HG02938 (cell line): ENCODE measurements at regions not wholly inside any gene's neighbourhood (a gene's known extent, or its start where the extent isn't known, plus 50 kb on each side); places are given as distances from the start of the nearest gene placed in this dataset.
A peak's percentile ranks its signal among the peaks of the same experiment; 100 is the strongest.
"Not testable (repeated sequence)": the region's sequence is repeated elsewhere in the genome, so short reads cannot be mapped to it uniquely, and the experiment has no call there.

Source experiments
- ATAC-seq: cut with Tn5 transposase; IDR thresholded peaks from one replicate; pipeline ENCODE4 v1.9.1; 2021; ENCODE audit warnings: mild to moderate bottlenecking, moderate library complexity; ENCODE audit not compliant: unreplicated experiment

- ATAC-seq, result no peak
These were observed 99.9 kb upstream of the TLE4 start for GRCh38 chr9:79471580-79472543.

GRCh38 chr9:79473704-79474103, 98.1 kb upstream of the TLE4 start:
- ATAC-seq, result no peak

DNA sequence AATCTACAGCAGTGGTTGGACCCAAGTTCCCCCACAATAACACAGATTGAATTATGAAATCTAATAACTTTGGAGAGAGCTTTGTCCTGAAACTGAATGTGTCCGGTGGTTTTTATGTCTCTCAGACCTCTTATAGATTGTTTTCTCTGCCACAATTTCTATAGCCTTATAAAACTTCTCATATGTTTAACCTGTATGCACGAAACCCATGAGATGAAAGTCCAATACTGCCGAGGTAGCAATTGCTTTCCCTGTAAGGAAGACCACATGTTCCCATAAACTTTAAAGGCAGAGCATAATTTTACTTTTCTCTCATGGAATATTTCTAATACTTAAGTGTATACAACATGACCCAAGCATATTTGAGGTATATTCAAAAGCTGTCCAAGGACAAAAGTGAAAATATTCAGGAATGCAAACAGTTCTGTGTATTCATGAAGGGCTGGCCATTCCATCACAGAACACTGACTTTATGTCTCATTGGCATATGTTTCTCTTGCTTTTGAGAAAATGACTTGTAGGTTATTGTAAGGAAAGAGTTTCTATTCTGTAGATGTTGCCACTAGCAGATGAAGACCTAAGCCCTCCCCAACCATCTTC, 94.4 kb upstream of the TLE4 start:
- no peak for ATAC-seq

- ATAC-seq, result peak; percentile 76
These were observed 93.6 kb upstream of the TLE4 start for GRCh38 chr9:79477955-79478771.

GRCh38 chr9:79480639-79481038, 91.1 kb upstream of the TLE4 start:
- no peak for ATAC-seq

- no peak for ATAC-seq
These were observed 89.8 kb upstream of the TLE4 start for GRCh38 chr9:79481846-79482477.

DNA sequence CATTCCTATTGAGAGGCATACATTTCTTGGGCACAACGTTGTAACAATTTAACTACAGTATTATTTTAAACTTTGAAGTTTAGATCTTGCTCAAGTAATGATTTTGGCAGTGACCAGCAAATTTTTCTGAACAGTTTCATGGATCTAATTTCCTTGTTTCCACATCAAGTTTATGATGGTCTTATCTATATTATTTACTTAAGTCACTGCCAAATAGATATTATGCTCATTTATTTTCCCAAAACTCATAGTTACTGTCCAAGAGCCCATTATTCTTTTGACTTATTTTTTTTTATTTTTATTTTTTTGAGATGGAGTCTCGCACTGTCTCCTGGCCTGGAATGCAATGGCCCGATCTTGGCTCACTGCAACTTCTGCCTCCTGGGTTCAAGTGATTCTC, 86.5 kb upstream of the TLE4 start:
- ATAC-seq, result no peak

DNA sequence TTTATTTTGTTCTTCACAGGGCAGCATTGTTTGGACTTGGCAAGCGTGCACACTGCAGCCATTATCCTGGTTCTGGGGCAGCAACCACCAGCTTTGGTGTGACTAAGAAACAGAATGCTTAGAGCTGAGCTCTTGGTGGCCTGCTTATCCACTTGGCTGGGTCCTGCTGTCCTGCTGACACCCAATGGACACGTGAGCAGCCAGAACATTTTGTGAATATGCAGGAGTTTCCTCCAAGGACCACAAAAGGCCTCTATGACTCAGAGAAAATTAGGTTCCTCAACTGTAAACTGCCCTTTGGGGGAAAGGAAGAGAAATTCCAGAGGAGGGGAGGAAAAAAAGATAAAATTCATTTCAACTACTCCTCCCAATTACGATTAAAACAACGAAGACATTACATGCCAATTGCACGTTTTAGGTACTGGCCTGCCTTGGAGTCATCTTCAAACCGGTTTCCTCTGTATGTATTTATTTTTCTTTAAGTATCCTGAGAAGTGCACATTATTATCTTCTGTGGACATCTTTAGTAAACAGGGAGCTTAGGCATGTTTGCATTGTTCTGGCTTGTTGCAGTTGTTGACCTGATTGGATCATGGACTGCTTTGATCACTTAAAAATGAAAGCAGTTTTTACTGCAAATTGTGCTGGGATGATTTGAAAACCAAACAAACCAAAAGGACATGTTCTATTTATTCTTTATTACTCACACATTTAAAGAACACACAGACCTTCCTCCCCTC, 82.3 kb upstream of the TLE4 start:
- no peak for ATAC-seq

DNA sequence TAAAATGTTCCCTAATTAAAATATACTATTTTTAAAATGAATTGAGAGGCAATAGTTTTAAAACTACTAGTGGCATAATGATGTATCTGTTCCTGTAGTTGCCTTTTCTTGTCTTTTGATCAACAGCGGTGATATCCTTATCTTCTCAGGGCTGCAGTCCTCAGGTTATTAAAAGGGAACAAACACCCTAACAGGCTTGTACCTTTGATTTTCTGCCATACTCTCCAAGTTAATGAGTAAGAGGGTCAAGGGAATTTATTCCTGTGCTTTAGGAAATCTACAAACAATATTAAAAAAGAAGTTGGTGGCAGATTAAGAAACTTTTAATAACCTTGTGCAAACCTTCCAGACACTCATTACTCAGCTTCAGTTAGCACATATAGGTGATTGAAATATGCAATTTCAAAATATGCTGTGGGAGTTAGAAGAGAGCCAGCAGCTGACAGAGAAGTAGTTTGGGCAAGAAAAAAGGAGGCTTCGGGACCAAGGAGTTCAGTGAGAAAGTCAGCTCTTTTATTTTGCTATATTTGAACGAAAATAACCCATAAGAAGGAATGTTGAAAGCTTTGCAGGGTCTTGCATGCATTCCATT, 81.0 kb upstream of the TLE4 start:
- no peak for ATAC-seq

DNA sequence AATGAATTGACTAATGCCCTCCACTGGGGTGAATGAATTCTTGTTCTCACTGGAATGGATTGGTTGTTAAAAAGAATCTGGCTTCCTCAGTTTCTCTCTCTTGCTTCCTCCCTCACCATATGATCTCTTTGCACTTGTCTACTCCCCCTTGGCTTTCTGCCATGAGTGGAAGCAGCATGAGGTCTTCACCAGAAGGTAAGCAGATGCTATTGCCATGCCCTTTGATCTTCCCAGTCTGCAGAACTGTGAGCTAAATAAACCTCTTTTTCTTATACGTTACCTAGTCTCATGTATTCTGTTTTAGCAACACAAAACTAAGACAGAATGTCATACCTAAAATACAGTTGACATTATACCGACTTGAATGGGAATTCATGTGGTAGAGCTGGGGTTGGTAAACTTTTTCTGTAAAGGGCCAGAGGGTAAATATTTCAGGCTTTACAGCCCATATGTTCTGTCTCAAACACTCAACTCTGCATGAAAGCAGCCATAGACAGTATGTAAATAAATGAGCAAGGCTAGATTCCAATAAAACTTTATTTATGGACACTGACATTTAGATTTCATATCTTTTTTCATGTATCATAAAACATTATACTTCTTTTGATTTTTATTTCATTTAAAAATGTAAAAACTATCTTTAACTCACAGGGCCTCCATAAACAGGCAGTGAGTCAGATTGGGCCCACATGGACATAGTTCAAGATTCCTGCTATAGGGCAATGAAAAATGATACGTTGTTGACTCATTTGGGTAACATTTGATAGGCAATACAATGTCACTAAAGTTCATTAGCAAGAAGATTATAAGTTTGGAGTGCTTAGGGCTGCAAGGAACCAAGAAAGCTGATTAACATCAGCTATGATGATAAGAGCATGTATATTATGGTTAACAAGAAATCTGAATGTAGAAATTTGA, 79.4 kb upstream of the TLE4 start:
- ATAC-seq, result no peak

- not testable (repeated sequence) for ATAC-seq
These were observed 71.4 kb upstream of the TLE4 start for GRCh38 chr9:79500196-79500864.

DNA sequence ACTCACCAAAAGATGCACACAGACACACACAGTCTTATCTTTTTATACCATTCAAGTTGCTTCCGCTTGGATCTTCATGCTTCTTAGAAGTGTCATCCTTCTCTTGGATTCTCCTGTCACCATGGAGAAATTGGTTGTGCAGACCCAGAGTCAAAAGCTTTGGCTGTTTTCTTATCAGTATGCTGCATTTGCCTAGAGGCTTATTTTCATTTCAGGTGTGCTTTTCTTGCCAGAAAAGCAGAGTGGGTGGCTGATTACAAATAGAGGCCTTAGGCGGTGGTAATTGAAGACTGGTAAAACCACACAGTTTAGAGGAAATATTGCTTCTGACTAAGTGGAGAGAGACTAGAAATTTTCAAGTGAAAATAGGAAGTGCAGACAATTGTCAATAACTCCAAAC, 70.2 kb upstream of the TLE4 start:
- ATAC-seq, result no peak

- ATAC-seq, result no peak
These were observed 64.0 kb upstream of the TLE4 start for GRCh38 chr9:79507801-79508200.

DNA sequence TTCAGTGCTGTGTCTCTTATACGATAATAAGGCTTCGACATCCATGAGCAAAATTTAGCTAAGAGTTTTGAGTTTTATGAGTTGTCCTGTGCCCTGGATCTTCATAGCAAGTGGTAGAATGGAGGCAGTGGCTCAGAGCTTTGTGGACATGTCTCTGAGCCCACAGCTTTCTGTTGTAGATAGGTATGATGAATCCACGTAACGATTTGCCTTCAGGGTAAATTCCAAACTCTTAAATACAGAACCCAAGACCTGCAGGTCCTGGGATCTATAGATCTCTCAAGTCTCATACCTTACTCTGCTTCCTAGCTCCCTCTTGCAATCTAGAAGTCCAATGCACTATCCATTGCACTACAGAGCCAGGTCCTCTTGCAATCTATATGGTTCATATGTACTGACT, 59.5 kb upstream of the TLE4 start:
- no peak for ATAC-seq
